Ishikawa (cell line): ENCODE measurements at regions not wholly inside any gene's neighbourhood (a gene's known extent, or its start where the extent isn't known, plus 50 kb on each side); places are given as distances from the start of the nearest gene placed in this dataset.

Experiments
- CEBPB ChIP-seq: IDR thresholded peaks from 2 replicates; pipeline ENCODE4 v1.6.1; 2012
- EGR1 ChIP-seq: IDR thresholded peaks from 2 replicates; pipeline ENCODE4 v1.6.1; 2012
- EP300 ChIP-seq: IDR thresholded peaks from 2 replicates; pipeline ENCODE4 v1.6.1; 2012; ENCODE audit warnings: borderline replicate concordance
- MAX ChIP-seq: IDR thresholded peaks from 2 replicates; pipeline ENCODE4 v1.6.1; 2012
- REST ChIP-seq: IDR thresholded peaks from 2 replicates; pipeline ENCODE4 v1.6.1; 2012; ENCODE audit warnings: low read depth, mild to moderate bottlenecking
- TAF1 ChIP-seq: IDR thresholded peaks from 2 replicates; pipeline ENCODE4 v1.6.1; 2012; ENCODE audit warnings: low read depth, mild to moderate bottlenecking
- ZBTB7A ChIP-seq: IDR thresholded peaks from 2 replicates; pipeline ENCODE4 v1.6.1; 2012; ENCODE audit warnings: low read depth

- TF ChIP-seq EP300: no peak
- TF ChIP-seq REST: no peak
- TF ChIP-seq EGR1: no peak
- TF ChIP-seq ZBTB7A: no peak
- TF ChIP-seq MAX: no peak
- no peak for TF ChIP-seq TAF1
- TF ChIP-seq CEBPB: no peak
These were observed 145.7 kb upstream of the TRPC7 start for GRCh38 chr5:136511046-136511445.
